GM23338 (cell line): ENCODE measurements at regions not wholly inside any gene's neighbourhood (a gene's known extent, or its start where the extent isn't known, plus 50 kb on each side); places are given as distances from the start of the nearest gene placed in this dataset.

Experiments
- CREB1 ChIP-seq: fragments of 250-450 bp; sonication (Bioruptor Pico); IDR thresholded peaks from 2 replicates; pipeline ENCODE4 v1.5.0; 2020; ENCODE audit warnings: low read depth, mild to moderate bottlenecking, moderate library complexity
- EZH2 ChIP-seq: fragments of 200-600 bp; sonication (generic); IDR thresholded peaks from one replicate; pipeline ENCODE4 v1.8.0; 2017; ENCODE audit warnings: antibody characterized with exemption, mild to moderate bottlenecking, low read depth; ENCODE audit not compliant: unreplicated experiment
- EZH2phosphoT487 ChIP-seq: fragments of 200-600 bp; sonication (generic); IDR thresholded peaks from one replicate; pipeline ENCODE4 v1.8.1; 2018; ENCODE audit warnings: antibody characterized with exemption; ENCODE audit not compliant: unreplicated experiment
- JUNB ChIP-seq: IDR thresholded peaks from one replicate; pipeline ENCODE4 v1.6.1; 2016; ENCODE audit warnings: antibody characterized with exemption; ENCODE audit not compliant: unreplicated experiment
- NANOG ChIP-seq: IDR thresholded peaks from 2 replicates; pipeline ENCODE4 v1.6.1; 2016; ENCODE audit warnings: antibody characterized with exemption, borderline replicate concordance
- POLR2AphosphoS5 ChIP-seq: IDR thresholded peaks from 2 replicates; pipeline ENCODE4 v1.6.1; 2016; ENCODE audit warnings: antibody characterized with exemption, low read depth
- STAT1 ChIP-seq: IDR thresholded peaks from one replicate; pipeline ENCODE4 v1.6.1; 2016; ENCODE audit warnings: antibody characterized with exemption; ENCODE audit not compliant: unreplicated experiment
- ZNF114 ChIP-seq: fragments of 250-450 bp; sonication (Bioruptor Pico); IDR thresholded peaks from 2 replicates; pipeline ENCODE4 v1.5.0; 2020; ENCODE audit warnings: mild to moderate bottlenecking, moderate library complexity
- ZNF331 ChIP-seq: fragments of 250-450 bp; sonication (Bioruptor Pico); IDR thresholded peaks from 2 replicates; pipeline ENCODE4 v1.5.0; 2020; ENCODE audit warnings: low read depth, mild to moderate bottlenecking, moderate library complexity
- TF ChIP-seq, protein P1 (sequence below), 2 experiments: fragments of 200-600 bp in 1 of 2; sonication (generic) in 1 of 2; conservative IDR thresholded peaks; 2 replicates each; pipeline versions ENCODE4 v1.5.1 to v1.6.1; 2016 to 2017; ENCODE audit warnings: antibody characterized with exemption in 2 of 2, low read depth in 2 of 2, mild to moderate bottlenecking in 2 of 2, moderate library complexity in 1 of 2
- TF ChIP-seq, protein P2 (sequence below): IDR thresholded peaks from one replicate; pipeline ENCODE4 v1.6.1; 2018; ENCODE audit warnings: antibody characterized with exemption; ENCODE audit not compliant: unreplicated experiment
- TF ChIP-seq, protein P3 (sequence below): IDR thresholded peaks from 2 replicates; pipeline ENCODE4 v1.6.1; 2016; ENCODE audit warnings: antibody characterized with exemption

DNA sequence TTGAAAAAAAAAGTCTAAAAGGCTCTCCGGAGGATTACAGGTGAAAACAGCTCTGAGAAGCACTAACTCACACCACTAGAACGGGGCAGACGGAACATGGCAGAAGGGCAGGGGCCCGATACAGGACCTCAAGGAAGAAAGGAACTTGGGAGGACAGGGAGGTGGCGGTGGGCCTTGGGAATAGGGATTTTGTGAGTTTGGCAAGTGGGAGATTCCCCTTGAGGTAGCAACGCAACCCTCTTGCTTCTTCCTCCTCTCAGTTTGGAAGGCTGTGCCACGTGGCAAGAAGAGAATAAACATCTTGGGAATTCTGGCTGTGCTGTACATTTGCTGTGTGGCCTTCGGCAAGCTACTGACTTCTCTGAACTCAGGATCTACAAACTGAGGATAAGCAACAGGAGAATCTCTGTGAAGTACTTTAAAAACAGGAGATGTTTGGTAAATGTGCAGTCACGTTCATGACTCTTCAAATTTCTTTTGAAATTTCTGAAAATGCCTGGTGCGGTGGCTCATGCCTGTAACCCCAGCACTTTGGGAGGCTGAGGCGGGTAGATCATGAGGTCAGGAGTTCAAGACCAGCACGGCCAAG, 220.8 kb downstream of the BCAS1 start:
- TF ChIP-seq, protein P1, sequence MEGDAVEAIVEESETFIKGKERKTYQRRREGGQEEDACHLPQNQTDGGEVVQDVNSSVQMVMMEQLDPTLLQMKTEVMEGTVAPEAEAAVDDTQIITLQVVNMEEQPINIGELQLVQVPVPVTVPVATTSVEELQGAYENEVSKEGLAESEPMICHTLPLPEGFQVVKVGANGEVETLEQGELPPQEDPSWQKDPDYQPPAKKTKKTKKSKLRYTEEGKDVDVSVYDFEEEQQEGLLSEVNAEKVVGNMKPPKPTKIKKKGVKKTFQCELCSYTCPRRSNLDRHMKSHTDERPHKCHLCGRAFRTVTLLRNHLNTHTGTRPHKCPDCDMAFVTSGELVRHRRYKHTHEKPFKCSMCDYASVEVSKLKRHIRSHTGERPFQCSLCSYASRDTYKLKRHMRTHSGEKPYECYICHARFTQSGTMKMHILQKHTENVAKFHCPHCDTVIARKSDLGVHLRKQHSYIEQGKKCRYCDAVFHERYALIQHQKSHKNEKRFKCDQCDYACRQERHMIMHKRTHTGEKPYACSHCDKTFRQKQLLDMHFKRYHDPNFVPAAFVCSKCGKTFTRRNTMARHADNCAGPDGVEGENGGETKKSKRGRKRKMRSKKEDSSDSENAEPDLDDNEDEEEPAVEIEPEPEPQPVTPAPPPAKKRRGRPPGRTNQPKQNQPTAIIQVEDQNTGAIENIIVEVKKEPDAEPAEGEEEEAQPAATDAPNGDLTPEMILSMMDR (conservative IDR thresholded peaks at IDR 0.05; ENCODE audit: low read depth in 2 of 2): no peak
- TF ChIP-seq POLR2AphosphoS5 (no peak), EZH2 (no peak), EZH2phosphoT487 (no peak), ZNF114 (CRISPR knock-in tag) (no peak), ZNF331 (CRISPR knock-in tag) (no peak), NANOG (no peak), CREB1 (CRISPR knock-in tag) (no peak), JUNB (no peak), STAT1 (no peak)
- TF ChIP-seq, protein P2, sequence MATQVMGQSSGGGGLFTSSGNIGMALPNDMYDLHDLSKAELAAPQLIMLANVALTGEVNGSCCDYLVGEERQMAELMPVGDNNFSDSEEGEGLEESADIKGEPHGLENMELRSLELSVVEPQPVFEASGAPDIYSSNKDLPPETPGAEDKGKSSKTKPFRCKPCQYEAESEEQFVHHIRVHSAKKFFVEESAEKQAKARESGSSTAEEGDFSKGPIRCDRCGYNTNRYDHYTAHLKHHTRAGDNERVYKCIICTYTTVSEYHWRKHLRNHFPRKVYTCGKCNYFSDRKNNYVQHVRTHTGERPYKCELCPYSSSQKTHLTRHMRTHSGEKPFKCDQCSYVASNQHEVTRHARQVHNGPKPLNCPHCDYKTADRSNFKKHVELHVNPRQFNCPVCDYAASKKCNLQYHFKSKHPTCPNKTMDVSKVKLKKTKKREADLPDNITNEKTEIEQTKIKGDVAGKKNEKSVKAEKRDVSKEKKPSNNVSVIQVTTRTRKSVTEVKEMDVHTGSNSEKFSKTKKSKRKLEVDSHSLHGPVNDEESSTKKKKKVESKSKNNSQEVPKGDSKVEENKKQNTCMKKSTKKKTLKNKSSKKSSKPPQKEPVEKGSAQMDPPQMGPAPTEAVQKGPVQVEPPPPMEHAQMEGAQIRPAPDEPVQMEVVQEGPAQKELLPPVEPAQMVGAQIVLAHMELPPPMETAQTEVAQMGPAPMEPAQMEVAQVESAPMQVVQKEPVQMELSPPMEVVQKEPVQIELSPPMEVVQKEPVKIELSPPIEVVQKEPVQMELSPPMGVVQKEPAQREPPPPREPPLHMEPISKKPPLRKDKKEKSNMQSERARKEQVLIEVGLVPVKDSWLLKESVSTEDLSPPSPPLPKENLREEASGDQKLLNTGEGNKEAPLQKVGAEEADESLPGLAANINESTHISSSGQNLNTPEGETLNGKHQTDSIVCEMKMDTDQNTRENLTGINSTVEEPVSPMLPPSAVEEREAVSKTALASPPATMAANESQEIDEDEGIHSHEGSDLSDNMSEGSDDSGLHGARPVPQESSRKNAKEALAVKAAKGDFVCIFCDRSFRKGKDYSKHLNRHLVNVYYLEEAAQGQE: no peak
- TF ChIP-seq, protein P3, sequence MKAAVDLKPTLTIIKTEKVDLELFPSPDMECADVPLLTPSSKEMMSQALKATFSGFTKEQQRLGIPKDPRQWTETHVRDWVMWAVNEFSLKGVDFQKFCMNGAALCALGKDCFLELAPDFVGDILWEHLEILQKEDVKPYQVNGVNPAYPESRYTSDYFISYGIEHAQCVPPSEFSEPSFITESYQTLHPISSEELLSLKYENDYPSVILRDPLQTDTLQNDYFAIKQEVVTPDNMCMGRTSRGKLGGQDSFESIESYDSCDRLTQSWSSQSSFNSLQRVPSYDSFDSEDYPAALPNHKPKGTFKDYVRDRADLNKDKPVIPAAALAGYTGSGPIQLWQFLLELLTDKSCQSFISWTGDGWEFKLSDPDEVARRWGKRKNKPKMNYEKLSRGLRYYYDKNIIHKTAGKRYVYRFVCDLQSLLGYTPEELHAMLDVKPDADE: no peak
